K562 (cell line): ENCODE measurements at regions not wholly inside any gene's neighbourhood (a gene's known extent, or its start where the extent isn't known, plus 50 kb on each side); places are given as distances from the start of the nearest gene placed in this dataset.

Experiments used
- EHMT2 ChIP-seq: fragments of 450-650 bp; IDR thresholded peaks from 2 replicates; pipeline ENCODE4 v1.6.1; 2018; ENCODE audit warnings: antibody characterized with exemption
- PYGO2 ChIP-seq: fragments of 450-650 bp; IDR thresholded peaks from 2 replicates; pipeline ENCODE4 v1.6.1; 2016; ENCODE audit warnings: mild to moderate bottlenecking, missing genetic modification characterization, moderate library complexity, missing compliant biosample characterization
- RUNX1 ChIP-seq: sonication (generic); IDR thresholded peaks from 2 replicates; pipeline ENCODE4 v1.6.1; 2016; ENCODE audit warnings: antibody characterized with exemption, low read depth
- TOE1 ChIP-seq, 2 experiments: fragments of 450-650 bp in 1 of 2; sonication (generic) in 1 of 2; formaldehyde crosslinking in 1 of 2; IDR thresholded peaks; 2 replicates each; pipeline versions ENCODE4 v1.7.1 to v1.8.0; 2016 to 2022; ENCODE audit warnings: borderline replicate concordance in 2 of 2, mild to moderate bottlenecking in 2 of 2, antibody characterized with exemption in 1 of 2, inconsistent platforms in 1 of 2, low read depth in 1 of 2, missing genetic modification reagents in 1 of 2, moderate library complexity in 1 of 2
- ZKSCAN1 ChIP-seq: fragments of 150-350 bp; IDR thresholded peaks from 2 replicates; pipeline ENCODE4 v1.6.1; 2016; ENCODE audit warnings: low read depth, low read length
- ZNF133 ChIP-seq: fragments of 250-450 bp; sonication (Bioruptor Pico); IDR thresholded peaks from 2 replicates; pipeline ENCODE4 v1.4.0; 2020; ENCODE audit warnings: mild to moderate bottlenecking
- ZNF41 ChIP-seq: fragments of 250-450 bp; sonication (Bioruptor Pico); conservative IDR thresholded peaks from 2 replicates; pipeline ENCODE4 v1.4.0; 2020; ENCODE audit warnings: mild to moderate bottlenecking
- ZNF431 ChIP-seq: sonication (generic); formaldehyde crosslinking; IDR thresholded peaks from 2 replicates; pipeline ENCODE4 v1.8.0; 2022; ENCODE audit warnings: mild to moderate bottlenecking, missing genetic modification reagents
- ZNF75A ChIP-seq: fragments of 450-650 bp; formaldehyde crosslinking; IDR thresholded peaks from 2 replicates; pipeline ENCODE4 v1.4.0; 2020; ENCODE audit warnings: mild to moderate bottlenecking
- TF ChIP-seq, protein P1 (sequence below): fragments of 150-350 bp; conservative IDR thresholded peaks from 2 replicates; pipeline ENCODE4 v1.6.1; 2014; ENCODE audit warnings: low read length
- TF ChIP-seq, protein P2 (sequence below): fragments of 450-650 bp; IDR thresholded peaks from 2 replicates; pipeline ENCODE4 v1.6.1; 2018; ENCODE audit warnings: mild to moderate bottlenecking, low read depth; ENCODE audit not compliant: partially characterized antibody
- TF ChIP-seq, protein P3 (sequence below): fragments of 200-800 bp; sonication (Bioruptor generic); IDR thresholded peaks from 2 replicates; pipeline ENCODE4 v1.6.1; 2017; ENCODE audit warnings: missing genetic modification characterization, missing compliant biosample characterization
- TF ChIP-seq, protein P4 (sequence below), 2 experiments: fragments of 450-650 bp in 1 of 2; sonication (generic) in 1 of 2; formaldehyde crosslinking in 1 of 2; IDR thresholded peaks; 2 replicates each; pipeline versions ENCODE4 v1.7.1 to v1.9.0; 2016 to 2022; ENCODE audit warnings: inconsistent platforms in 1 of 2, mild to moderate bottlenecking in 1 of 2, missing genetic modification reagents in 1 of 2

DNA sequence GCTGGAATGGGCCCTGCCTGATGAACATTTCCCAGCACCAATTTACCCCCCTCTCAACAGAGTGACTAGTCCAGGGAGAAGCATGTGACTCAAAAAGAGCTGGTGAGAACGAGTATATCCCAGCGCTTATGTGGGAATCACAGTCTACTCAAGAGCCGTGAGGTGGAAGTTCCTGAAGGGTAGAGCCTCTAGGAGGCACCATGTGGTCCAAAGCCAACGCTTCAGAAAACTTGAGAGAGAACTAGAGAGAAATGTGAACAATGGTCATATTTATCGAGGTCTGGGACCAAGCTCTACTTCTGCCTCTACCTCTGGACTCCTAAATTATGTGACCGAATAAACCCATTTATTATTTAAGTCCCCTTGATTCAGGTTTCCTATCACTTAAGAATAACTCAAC is 111.0 kb upstream of the RAP2B start (continued):
- TF ChIP-seq, protein P1, sequence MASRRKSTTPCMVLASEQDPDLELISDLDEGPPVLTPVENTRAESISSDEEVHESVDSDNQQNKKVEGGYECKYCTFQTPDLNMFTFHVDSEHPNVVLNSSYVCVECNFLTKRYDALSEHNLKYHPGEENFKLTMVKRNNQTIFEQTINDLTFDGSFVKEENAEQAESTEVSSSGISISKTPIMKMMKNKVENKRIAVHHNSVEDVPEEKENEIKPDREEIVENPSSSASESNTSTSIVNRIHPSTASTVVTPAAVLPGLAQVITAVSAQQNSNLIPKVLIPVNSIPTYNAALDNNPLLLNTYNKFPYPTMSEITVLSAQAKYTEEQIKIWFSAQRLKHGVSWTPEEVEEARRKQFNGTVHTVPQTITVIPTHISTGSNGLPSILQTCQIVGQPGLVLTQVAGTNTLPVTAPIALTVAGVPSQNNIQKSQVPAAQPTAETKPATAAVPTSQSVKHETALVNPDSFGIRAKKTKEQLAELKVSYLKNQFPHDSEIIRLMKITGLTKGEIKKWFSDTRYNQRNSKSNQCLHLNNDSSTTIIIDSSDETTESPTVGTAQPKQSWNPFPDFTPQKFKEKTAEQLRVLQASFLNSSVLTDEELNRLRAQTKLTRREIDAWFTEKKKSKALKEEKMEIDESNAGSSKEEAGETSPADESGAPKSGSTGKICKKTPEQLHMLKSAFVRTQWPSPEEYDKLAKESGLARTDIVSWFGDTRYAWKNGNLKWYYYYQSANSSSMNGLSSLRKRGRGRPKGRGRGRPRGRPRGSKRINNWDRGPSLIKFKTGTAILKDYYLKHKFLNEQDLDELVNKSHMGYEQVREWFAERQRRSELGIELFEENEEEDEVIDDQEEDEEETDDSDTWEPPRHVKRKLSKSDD: no peak
- TF ChIP-seq ZNF431 (CRISPR knock-in tag) (no peak), TOE1 (IDR thresholded peaks at IDR 0.05; ENCODE audit: borderline replicate concordance) (0 out of 2 replicates have a peak, but pooled peaks have one; percentile 6), TOE1 (CRISPR knock-in tag; IDR thresholded peaks at IDR 0.05; ENCODE audit: borderline replicate concordance, low read depth) (no peak), EHMT2 (0 out of 2 replicates have a peak, but pooled peaks have one; percentile 9), RUNX1 (no peak), ZKSCAN1 (no peak), PYGO2 (tag) (no peak), ZNF133 (no peak), ZNF41 (CRISPR knock-in tag) (no peak), ZNF75A (CRISPR knock-in tag) (no peak)
- TF ChIP-seq, protein P2, sequence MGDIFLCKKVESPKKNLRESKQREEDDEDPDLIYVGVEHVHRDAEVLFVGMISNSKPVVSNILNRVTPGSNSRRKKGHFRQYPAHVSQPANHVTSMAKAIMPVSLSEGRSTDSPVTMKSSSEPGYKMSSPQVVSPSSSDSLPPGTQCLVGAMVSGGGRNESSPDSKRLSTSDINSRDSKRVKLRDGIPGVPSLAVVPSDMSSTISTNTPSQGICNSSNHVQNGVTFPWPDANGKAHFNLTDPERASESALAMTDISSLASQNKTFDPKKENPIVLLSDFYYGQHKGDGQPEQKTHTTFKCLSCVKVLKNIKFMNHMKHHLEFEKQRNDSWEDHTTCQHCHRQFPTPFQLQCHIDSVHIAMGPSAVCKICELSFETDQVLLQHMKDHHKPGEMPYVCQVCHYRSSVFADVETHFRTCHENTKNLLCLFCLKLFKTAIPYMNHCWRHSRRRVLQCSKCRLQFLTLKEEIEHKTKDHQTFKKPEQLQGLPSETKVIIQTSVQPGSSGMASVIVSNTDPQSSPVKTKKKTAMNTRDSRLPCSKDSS: no peak
- TF ChIP-seq, protein P3, sequence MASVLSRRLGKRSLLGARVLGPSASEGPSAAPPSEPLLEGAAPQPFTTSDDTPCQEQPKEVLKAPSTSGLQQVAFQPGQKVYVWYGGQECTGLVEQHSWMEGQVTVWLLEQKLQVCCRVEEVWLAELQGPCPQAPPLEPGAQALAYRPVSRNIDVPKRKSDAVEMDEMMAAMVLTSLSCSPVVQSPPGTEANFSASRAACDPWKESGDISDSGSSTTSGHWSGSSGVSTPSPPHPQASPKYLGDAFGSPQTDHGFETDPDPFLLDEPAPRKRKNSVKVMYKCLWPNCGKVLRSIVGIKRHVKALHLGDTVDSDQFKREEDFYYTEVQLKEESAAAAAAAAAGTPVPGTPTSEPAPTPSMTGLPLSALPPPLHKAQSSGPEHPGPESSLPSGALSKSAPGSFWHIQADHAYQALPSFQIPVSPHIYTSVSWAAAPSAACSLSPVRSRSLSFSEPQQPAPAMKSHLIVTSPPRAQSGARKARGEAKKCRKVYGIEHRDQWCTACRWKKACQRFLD (CRISPR knock-in tag): no peak
- TF ChIP-seq, protein P4, sequence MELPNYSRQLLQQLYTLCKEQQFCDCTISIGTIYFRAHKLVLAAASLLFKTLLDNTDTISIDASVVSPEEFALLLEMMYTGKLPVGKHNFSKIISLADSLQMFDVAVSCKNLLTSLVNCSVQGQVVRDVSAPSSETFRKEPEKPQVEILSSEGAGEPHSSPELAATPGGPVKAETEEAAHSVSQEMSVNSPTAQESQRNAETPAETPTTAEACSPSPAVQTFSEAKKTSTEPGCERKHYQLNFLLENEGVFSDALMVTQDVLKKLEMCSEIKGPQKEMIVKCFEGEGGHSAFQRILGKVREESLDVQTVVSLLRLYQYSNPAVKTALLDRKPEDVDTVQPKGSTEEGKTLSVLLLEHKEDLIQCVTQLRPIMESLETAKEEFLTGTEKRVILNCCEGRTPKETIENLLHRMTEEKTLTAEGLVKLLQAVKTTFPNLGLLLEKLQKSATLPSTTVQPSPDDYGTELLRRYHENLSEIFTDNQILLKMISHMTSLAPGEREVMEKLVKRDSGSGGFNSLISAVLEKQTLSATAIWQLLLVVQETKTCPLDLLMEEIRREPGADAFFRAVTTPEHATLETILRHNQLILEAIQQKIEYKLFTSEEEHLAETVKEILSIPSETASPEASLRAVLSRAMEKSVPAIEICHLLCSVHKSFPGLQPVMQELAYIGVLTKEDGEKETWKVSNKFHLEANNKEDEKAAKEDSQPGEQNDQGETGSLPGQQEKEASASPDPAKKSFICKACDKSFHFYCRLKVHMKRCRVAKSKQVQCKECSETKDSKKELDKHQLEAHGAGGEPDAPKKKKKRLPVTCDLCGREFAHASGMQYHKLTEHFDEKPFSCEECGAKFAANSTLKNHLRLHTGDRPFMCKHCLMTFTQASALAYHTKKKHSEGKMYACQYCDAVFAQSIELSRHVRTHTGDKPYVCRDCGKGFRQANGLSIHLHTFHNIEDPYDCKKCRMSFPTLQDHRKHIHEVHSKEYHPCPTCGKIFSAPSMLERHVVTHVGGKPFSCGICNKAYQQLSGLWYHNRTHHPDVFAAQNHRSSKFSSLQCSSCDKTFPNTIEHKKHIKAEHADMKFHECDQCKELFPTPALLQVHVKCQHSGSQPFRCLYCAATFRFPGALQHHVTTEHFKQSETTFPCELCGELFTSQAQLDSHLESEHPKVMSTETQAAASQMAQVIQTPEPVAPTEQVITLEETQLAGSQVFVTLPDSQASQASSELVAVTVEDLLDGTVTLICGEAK (IDR thresholded peaks at IDR 0.05): no peak
- TF ChIP-seq, protein P4 (CRISPR knock-in tag; IDR thresholded peaks at IDR 0.05): no peak
